ENCODE measurements at regions not wholly inside any gene's neighbourhood (a gene's known extent, or its start where the extent isn't known, plus 50 kb on each side); places are given as distances from the start of the nearest gene placed in this dataset.

- TF ChIP-seq TAF1 (IDR thresholded peaks at IDR 0.05; ENCODE audit: borderline replicate concordance, insufficient read depth, low read length) (no peak), POLR2AphosphoS5 (IDR thresholded peaks at IDR 0.05; ENCODE audit: low read depth, low read length) (no peak), REST (IDR thresholded peaks at IDR 0.05; ENCODE audit: insufficient read depth in 1 of 2, low read depth in 2 of 2, low read length in 2 of 2) (no peak), FOXP2 (optimal IDR thresholded peaks at IDR 0.05; ENCODE audit: borderline replicate concordance, extremely low read depth, extremely low read length, insufficient read depth) (no peak), SIN3A (IDR thresholded peaks at IDR 0.05; ENCODE audit: borderline replicate concordance, insufficient read depth, low read length) (no peak)
Measured at GRCh38 chr16:85253084-85253941, 141.0 kb upstream of the CIBAR2 start.

- TF ChIP-seq POLR2AphosphoS5 (IDR thresholded peaks at IDR 0.05; ENCODE audit: low read depth, low read length) (no peak), TAF1 (IDR thresholded peaks at IDR 0.05; ENCODE audit: borderline replicate concordance, insufficient read depth, low read length) (no peak), SIN3A (IDR thresholded peaks at IDR 0.05; ENCODE audit: borderline replicate concordance, insufficient read depth, low read length) (no peak), FOXP2 (optimal IDR thresholded peaks at IDR 0.05; ENCODE audit: borderline replicate concordance, extremely low read depth, extremely low read length, insufficient read depth) (no peak), REST (IDR thresholded peaks at IDR 0.05; ENCODE audit: insufficient read depth in 1 of 2, low read depth in 2 of 2, low read length in 2 of 2) (no peak)
Measured at GRCh38 chr16:85254051-85254450, 141.8 kb upstream of the CIBAR2 start.

GRCh38 chr16:85254921-85255320 lies 142.6 kb upstream of the CIBAR2 start:
- TF ChIP-seq POLR2AphosphoS5 (IDR thresholded peaks at IDR 0.05; ENCODE audit: low read depth, low read length) (no peak), FOXP2 (optimal IDR thresholded peaks at IDR 0.05; ENCODE audit: borderline replicate concordance, extremely low read depth, extremely low read length, insufficient read depth) (no peak), TAF1 (IDR thresholded peaks at IDR 0.05; ENCODE audit: borderline replicate concordance, insufficient read depth, low read length) (no peak), REST (IDR thresholded peaks at IDR 0.05; ENCODE audit: insufficient read depth in 1 of 2, low read depth in 2 of 2, low read length in 2 of 2) (no peak), SIN3A (IDR thresholded peaks at IDR 0.05; ENCODE audit: borderline replicate concordance, insufficient read depth, low read length) (no peak)

GRCh38 chr16:85255777-85256176 lies 143.5 kb upstream of the CIBAR2 start:
- TF ChIP-seq FOXP2 (optimal IDR thresholded peaks at IDR 0.05; ENCODE audit: borderline replicate concordance, extremely low read depth, extremely low read length, insufficient read depth) (no peak), TAF1 (IDR thresholded peaks at IDR 0.05; ENCODE audit: borderline replicate concordance, insufficient read depth, low read length) (no peak), SIN3A (IDR thresholded peaks at IDR 0.05; ENCODE audit: borderline replicate concordance, insufficient read depth, low read length) (no peak), POLR2AphosphoS5 (IDR thresholded peaks at IDR 0.05; ENCODE audit: low read depth, low read length) (no peak), REST (IDR thresholded peaks at IDR 0.05; ENCODE audit: insufficient read depth in 1 of 2, low read depth in 2 of 2, low read length in 2 of 2) (no peak)
